ENCODE measurements at regions not wholly inside any gene's neighbourhood (a gene's known extent, or its start where the extent isn't known, plus 50 kb on each side); places are given as distances from the start of the nearest gene placed in this dataset.
"Not testable (repeated sequence)": the region's sequence is repeated elsewhere in the genome, so short reads cannot be mapped to it uniquely, and the experiment has no call there.

DNA sequence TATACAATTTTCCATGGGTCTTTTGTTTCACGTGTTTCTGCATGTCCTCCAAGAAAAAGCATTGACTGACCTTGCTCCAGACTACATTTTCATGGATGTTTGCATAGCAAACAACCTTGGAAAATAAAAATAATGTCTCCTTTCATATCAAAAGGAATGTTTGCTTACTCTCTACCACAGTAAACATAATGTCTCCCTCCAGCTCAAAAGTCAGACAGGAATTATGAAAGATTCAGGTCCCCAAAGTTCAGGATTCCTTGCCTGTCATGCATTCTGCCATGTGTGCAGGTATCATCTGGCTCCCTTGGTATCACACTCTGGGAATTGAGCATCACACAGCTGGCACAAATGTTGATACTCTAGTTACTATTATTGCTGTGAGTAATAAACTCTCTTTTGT lies 103.1 kb upstream of the ZC3H15 start:
- Histone ChIP-seq H3K27me3 (no peaks in the 10 kb centered on the region), H3K36me3 (no peaks in the 10 kb centered on the region), H3K27ac (no peak overlapping the region), H3K9me3 (peaks cover 0 to 10% of the 10 kb centered on the region in 2 donors), H3K4me3 (no peak overlapping the region), H3K4me1 (no peaks in the 10 kb centered on the region)
- TF ChIP-seq, protein P1, sequence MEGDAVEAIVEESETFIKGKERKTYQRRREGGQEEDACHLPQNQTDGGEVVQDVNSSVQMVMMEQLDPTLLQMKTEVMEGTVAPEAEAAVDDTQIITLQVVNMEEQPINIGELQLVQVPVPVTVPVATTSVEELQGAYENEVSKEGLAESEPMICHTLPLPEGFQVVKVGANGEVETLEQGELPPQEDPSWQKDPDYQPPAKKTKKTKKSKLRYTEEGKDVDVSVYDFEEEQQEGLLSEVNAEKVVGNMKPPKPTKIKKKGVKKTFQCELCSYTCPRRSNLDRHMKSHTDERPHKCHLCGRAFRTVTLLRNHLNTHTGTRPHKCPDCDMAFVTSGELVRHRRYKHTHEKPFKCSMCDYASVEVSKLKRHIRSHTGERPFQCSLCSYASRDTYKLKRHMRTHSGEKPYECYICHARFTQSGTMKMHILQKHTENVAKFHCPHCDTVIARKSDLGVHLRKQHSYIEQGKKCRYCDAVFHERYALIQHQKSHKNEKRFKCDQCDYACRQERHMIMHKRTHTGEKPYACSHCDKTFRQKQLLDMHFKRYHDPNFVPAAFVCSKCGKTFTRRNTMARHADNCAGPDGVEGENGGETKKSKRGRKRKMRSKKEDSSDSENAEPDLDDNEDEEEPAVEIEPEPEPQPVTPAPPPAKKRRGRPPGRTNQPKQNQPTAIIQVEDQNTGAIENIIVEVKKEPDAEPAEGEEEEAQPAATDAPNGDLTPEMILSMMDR (IDR thresholded peaks at IDR 0.05), result no peak
- DNase-seq (ENCODE audit: low spot score), result no peak

DNA sequence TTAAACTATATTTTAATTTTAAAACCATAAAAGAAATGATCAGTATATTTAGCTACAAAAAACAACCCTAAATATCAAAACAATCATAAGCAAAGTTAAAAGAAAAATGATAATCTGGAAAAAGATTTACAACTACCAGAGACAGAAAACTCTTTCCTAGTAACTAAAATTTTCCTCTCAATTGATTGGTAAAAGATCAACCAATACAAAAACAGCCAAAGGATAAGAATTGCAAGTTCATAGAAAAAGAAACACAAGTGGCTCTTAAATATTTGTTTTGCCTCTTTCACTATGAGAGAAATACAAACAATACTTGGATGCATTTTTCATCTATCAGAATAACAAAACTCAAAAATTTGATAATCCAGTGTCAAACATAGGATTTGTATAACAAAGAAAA lies 101.8 kb upstream of the ZC3H15 start:
- no peak for DNase-seq (ENCODE audit: low spot score)
- Histone ChIP-seq H3K36me3 (no peaks in the 10 kb centered on the region), H3K27me3 (no peaks in the 10 kb centered on the region), H3K4me3 (no peak overlapping the region), H3K9me3 (peaks cover 0 to 10% of the 10 kb centered on the region in 2 donors), H3K27ac (no peak overlapping the region), H3K4me1 (no peaks in the 10 kb centered on the region)
- TF ChIP-seq, protein P1 (IDR thresholded peaks at IDR 0.05), result no peak

DNA sequence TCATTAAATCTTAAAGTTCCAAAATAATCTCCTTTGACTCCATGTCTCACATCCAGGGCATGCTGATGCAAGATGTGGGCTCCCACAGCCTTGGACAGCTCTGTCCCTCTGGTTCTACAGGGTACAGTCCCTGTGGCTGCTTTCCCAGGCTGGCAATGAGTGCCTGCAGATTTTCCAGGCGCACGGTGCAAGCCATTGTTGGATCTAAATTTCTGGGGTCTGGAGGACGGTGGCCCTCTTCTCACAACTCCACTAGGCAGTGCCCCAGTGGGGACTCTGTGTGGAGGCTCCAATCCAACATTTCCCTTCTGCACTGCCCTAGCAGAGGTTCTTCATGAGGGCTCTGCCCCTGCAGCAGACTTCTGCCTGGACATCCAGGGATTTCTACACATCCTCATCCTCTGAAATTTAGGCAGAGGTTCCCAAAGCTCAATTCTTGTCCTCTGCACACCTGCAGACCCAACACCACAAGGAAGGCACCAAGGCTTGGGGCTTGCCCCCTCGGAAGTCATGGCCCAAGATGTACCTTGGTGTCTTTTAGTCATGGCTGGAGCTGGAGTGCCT lies 100.3 kb upstream of the ZC3H15 start:
- H3K27ac ChIP-seq; H3K36me3 ChIP-seq; H3K4me3 ChIP-seq; H3K27me3 ChIP-seq; DNase-seq (ENCODE audit: low spot score); H3K4me1 ChIP-seq: not testable (repeated sequence)
- H3K9me3 ChIP-seq, result peaks cover 0 to 11% of the 10 kb centered on the region in 2 donors

DNA sequence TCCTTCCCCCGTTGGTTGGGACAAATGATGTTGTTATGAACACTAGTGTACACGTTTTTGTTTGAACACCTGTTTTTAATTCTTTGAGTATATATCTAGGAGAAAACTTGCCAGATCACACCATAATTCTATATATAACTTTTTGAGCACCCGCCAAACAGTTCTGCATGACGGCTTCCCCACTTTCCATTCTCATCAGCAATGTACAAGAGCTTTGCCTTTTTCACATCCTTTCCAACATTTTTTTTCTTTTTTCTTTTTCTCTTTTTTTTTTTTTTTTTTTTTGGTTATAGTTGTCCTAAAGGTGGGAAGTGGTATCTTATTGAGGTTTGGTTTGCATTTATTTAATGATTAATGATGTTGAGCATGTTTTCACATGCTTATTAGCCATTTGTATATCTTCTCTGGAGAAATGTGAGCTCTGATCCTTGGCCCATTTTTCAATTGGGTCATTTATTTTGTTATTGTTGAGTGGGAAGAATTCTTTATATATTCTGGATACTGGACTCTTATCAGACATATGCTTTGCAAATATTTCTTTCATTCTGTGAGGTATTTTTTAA lies 86.9 kb upstream of the ZC3H15 start:
- DNase-seq (ENCODE audit: low spot score), result no peak
- Histone ChIP-seq H3K9me3 (no peaks in the 10 kb centered on the region), H3K36me3 (no peaks in the 10 kb centered on the region), H3K4me1 (no peaks in the 10 kb centered on the region), H3K27me3 (no peaks in the 10 kb centered on the region), H3K27ac (no peak overlapping the region), H3K4me3 (no peak overlapping the region)
- TF ChIP-seq, protein P1 (IDR thresholded peaks at IDR 0.05), result no peak

DNA sequence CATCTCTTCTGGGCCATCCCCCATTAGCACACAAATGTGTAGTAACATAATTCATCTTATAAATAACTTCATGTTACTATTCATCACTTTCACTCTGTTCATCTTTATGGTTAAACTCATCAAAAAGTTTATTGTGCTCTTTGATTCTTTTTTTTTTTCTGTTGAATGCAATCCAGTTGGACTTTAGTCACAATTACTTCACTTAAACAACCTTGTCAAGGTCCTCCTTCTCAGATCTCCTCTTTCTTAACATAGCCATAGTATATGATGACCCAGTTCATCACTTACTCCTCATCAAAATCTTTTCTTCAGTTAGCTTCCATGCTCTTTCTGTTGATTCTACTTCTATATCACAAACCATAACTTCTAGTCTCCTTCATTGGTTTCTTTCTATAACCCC lies 80.2 kb upstream of the ZC3H15 start:
- Histone ChIP-seq H3K27me3 (no peaks in the 10 kb centered on the region), H3K27ac (no peak overlapping the region), H3K4me1 (no peaks in the 10 kb centered on the region), H3K36me3 (no peaks in the 10 kb centered on the region), H3K9me3 (no peaks in the 10 kb centered on the region), H3K4me3 (no peak overlapping the region)
- DNase-seq (ENCODE audit: low spot score), result no peak
- TF ChIP-seq, protein P1 (IDR thresholded peaks at IDR 0.05), result no peak

DNA sequence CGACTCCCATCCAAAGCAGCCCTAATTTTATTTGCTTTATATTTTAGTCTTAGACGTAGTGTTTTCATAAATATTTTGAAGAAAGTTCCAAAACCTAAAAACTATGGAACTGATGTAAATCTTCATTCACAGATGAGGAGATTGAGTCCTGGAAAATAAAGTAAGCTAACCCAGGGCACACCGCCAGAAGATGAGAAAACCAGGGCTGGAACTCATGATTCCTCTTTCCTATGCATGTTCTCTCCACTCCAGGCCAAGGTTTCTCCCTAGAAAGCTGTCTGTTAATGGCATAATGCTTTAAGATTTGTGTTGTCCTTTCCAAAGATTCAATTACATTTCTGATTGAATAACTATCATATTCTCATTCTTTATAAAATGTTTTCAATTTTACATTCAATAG lies 78.4 kb upstream of the ZC3H15 start:
- H3K27me3 ChIP-seq, result no peaks in the 10 kb centered on the region
- H3K36me3 ChIP-seq, result no peaks in the 10 kb centered on the region
- H3K9me3 ChIP-seq, result no peaks in the 10 kb centered on the region
- H3K27ac ChIP-seq, result no peak overlapping the region
- TF ChIP-seq, protein P1 (IDR thresholded peaks at IDR 0.05), result no peak
- no peak overlapping the region for H3K4me3 ChIP-seq
- no peaks in the 10 kb centered on the region for H3K4me1 ChIP-seq
- DNase-seq (ENCODE audit: low spot score), result no peak
